ENCODE measurements at regions not wholly inside any gene's neighbourhood (a gene's known extent, or its start where the extent isn't known, plus 50 kb on each side); places are given as distances from the start of the nearest gene placed in this dataset.

GRCh38 chr6:40880906-40881305 is 158.1 kb downstream of the UNC5CL start:
- no peak overlapping the region for H4K91ac ChIP-seq (replicated peaks; ENCODE audit: insufficient read length, low read length)
- no peak overlapping the region for H2AFZ ChIP-seq (ENCODE audit: low read length)
- no peak overlapping the region for H3K4ac ChIP-seq (replicated peaks; ENCODE audit: insufficient read length, low read depth, low read length)
- no peaks in the 10 kb centered on the region for H3K4me1 ChIP-seq (replicated peaks in 1 of 4; ENCODE audit: control insufficient read depth in 3 of 4, insufficient read depth in 4 of 4, low read length in 3 of 4)
- no peak overlapping the region for H3K9ac ChIP-seq (replicated peaks in 1 of 4; ENCODE audit: extremely low read depth in 1 of 4, low read depth in 3 of 4, low read length in 3 of 4)
- ChIA-PET CTCF (ENCODE audit: partially characterized antibody) (interaction anchor here (1.3 to 2.1 kb wide), 4 partner anchors 13 to 146 kb away, joined by 4 to 8 read pairs (median 5); no protein-coding TSS in a partner anchor), POLR2A (ENCODE audit: partially characterized antibody) (no interaction called here)
- H2BK120ac ChIP-seq (replicated peaks; ENCODE audit: low read depth, low read length): no peak overlapping the region
- TF ChIP-seq EZH2 (IDR thresholded peaks at IDR 0.05; ENCODE audit: low read depth, low read length, severe bottlenecking): no peak
- H3K14ac ChIP-seq (ENCODE audit: insufficient read length): no peak overlapping the region
- H3K79me1 ChIP-seq (ENCODE audit: low read depth, low read length): no peaks in the 10 kb centered on the region
- no peaks in the 10 kb centered on the region for H3K23me2 ChIP-seq (ENCODE audit: low read depth, low read length)
- FAIRE-seq: no peak
- no peak overlapping the region for H2AK5ac ChIP-seq (ENCODE audit: low read depth, low read length)
- H2BK20ac ChIP-seq (ENCODE audit: low read length): no peak overlapping the region
- no peak overlapping the region for H2BK15ac ChIP-seq (ENCODE audit: low read length)
- H3K27ac ChIP-seq (ENCODE audit: low read depth, low read length): no peak overlapping the region
- H4K8ac ChIP-seq (ENCODE audit: extremely low read depth, insufficient read depth, low read length): no peak overlapping the region
- H3K9me3 ChIP-seq (ENCODE audit: insufficient read depth in 2 of 2, low read depth in 1 of 2, low read length in 1 of 2): peaks cover 0 to 6% of the 10 kb centered on the region in 2 experiments; a peak in 2 of 4 replicates
- H3K36me3 ChIP-seq (ENCODE audit: control insufficient read depth in 2 of 4, insufficient read depth in 4 of 4, low read length in 3 of 4): no peaks in the 10 kb centered on the region
- H3K27me3 ChIP-seq (replicated peaks in 1 of 4; ENCODE audit: control insufficient read depth in 3 of 4, extremely low read depth in 1 of 4, insufficient read depth in 3 of 4, low read length in 3 of 4): no peaks in the 10 kb centered on the region; a peak in 1 of 7 replicates
- H3K56ac ChIP-seq (replicated peaks; ENCODE audit: insufficient read length, low read depth, low read length): no peak overlapping the region
- H3K4me3 ChIP-seq (ENCODE audit: extremely low read depth in 1 of 4, insufficient read depth in 2 of 4, low read depth in 3 of 4, low read length in 4 of 4): no peak overlapping the region
- no peak overlapping the region for H3K4me2 ChIP-seq (ENCODE audit: insufficient read depth in 1 of 2, low read depth in 2 of 2, low read length in 2 of 2)
- H4K5ac ChIP-seq (ENCODE audit: insufficient read length, low read depth, low read length): no peak overlapping the region
- no peaks in the 10 kb centered on the region for H4K20me1 ChIP-seq (replicated peaks in 1 of 2; ENCODE audit: control insufficient read depth in 1 of 2, insufficient read depth in 2 of 2, low read length in 2 of 2)
- H3K18ac ChIP-seq (ENCODE audit: extremely low read depth, low read length): no peak overlapping the region
- H3K23ac ChIP-seq (ENCODE audit: insufficient read length): no peak overlapping the region
- H3K79me2 ChIP-seq (ENCODE audit: control insufficient read depth in 1 of 2, insufficient read depth in 2 of 2, low read length in 2 of 2): no peaks in the 10 kb centered on the region
- H2BK5ac ChIP-seq (ENCODE audit: low read depth, low read length): no peak overlapping the region
- WGBS, 2 experiments (ENCODE audit: extremely low coverage in 1 of 2, insufficient coverage in 1 of 2, insufficient read length in 1 of 2, insufficient replicate concordance in 2 of 2, low coverage in 1 of 2, low lambda C conversion rate in 2 of 2, missing lambda C conversion rate in 1 of 2): 80% methylated on average over 2 of the region's 2 CpGs; no CpG with 5 or more reads in 1 of the 2 experiments
- DNase-seq (ENCODE audit: low read depth in 1 of 2, low spot score in 2 of 2): no peak
- H2BK12ac ChIP-seq (ENCODE audit: low read depth, low read length): no peak overlapping the region
